Suprapubic skin (tissue), 4 donors: ENCODE measurements at regions not wholly inside any gene's neighbourhood (a gene's known extent, or its start where the extent isn't known, plus 50 kb on each side); places are given as distances from the start of the nearest gene placed in this dataset.

ENCODE experiments used
- DNase-seq, 2 donors: peaks; one replicate each; pipeline ENCODE4 v3.0.0-alpha.2; 2019; ENCODE audit warnings: low spot score in 2 of 2
- H3K27ac ChIP-seq: fragments of 200-600 bp; sonication (generic); one replicate; pipeline ENCODE4 v1.5.1; 2019
- H3K27me3 ChIP-seq: fragments of 200-600 bp; sonication (generic); one replicate; pipeline ENCODE4 v1.5.1; 2019
- H3K36me3 ChIP-seq: fragments of 200-600 bp; sonication (generic); one replicate; pipeline ENCODE4 v1.5.1; 2019
- H3K4me1 ChIP-seq: fragments of 200-600 bp; sonication (generic); one replicate; pipeline ENCODE4 v1.5.1; 2019
- H3K4me3 ChIP-seq: fragments of 200-600 bp; sonication (generic); one replicate; pipeline ENCODE4 v1.5.1; 2019; ENCODE audit warnings: mild to moderate bottlenecking
- H3K9me3 ChIP-seq: fragments of 200-600 bp; sonication (generic); one replicate; pipeline ENCODE4 v1.5.1; 2019
- EP300 ChIP-seq: sonication (generic); formaldehyde crosslinking; IDR thresholded peaks from one replicate; pipeline ENCODE4 v1.6.1; 2017; ENCODE audit warnings: antibody characterized with exemption
- POLR2A ChIP-seq, 2 donors: fragments of 450-650 bp; IDR thresholded peaks; one replicate each; pipeline ENCODE4 v1.6.1; 2017; ENCODE audit warnings: antibody characterized with exemption in 2 of 2, mild to moderate bottlenecking in 2 of 2, moderate library complexity in 2 of 2
- POLR2AphosphoS5 ChIP-seq, 3 donors: sonication (generic); formaldehyde crosslinking; IDR thresholded peaks; one replicate each; pipeline ENCODE4 v1.6.1; 2017; ENCODE audit warnings: antibody characterized with exemption in 3 of 3
- WGBS: methylation state at CpG from one replicate; pipeline ENCODE4 v1.1.5; 2018; 5-methylcytosine and 5-hydroxymethylcytosine counted together
- TF ChIP-seq, protein P1 (sequence below), 2 donors: fragments of 200-600 bp in 1 of 2; fragments of 450-650 bp in 1 of 2; sonication (generic) in 1 of 2; IDR thresholded peaks; one replicate each; pipeline ENCODE4 v1.5.1; 2016 to 2019; ENCODE audit warnings: antibody characterized with exemption in 2 of 2, mild to moderate bottlenecking in 1 of 2, moderate library complexity in 1 of 2

DNA sequence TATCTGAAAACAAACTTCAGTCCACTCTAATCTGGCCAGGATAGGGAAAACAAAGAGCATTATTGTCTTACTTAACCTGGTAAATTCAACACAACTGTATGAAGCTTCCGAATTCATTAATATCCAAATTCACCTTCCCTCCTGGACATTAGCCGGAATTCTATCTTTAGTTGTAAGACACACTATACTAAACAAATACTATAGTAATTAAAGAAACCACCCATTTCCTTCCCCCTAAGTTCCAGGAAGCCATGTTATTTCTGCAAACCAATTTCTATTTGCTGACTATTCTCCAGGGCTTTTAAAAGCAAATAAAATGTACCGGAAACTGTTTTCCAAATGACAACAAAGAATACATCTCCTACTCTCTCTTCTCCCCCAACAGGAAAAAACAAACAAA is 122.7 kb upstream of the MDM1 start:
- H3K27ac ChIP-seq, result no peak overlapping the region
- H3K4me1 ChIP-seq, result peaks cover 30% of the 10 kb centered on the region
- DNase-seq, result no peak
- H3K36me3 ChIP-seq, result no peaks in the 10 kb centered on the region
- no peak overlapping the region for H3K4me3 ChIP-seq
- no peaks in the 10 kb centered on the region for H3K9me3 ChIP-seq
- 82% methylated on average over 3 of the region's 3 CpGs for WGBS
- TF ChIP-seq EP300 (no peak), POLR2A (IDR thresholded peaks at IDR 0.05) (no peak), POLR2AphosphoS5 (IDR thresholded peaks at IDR 0.05) (no peak)
- TF ChIP-seq, protein P1, sequence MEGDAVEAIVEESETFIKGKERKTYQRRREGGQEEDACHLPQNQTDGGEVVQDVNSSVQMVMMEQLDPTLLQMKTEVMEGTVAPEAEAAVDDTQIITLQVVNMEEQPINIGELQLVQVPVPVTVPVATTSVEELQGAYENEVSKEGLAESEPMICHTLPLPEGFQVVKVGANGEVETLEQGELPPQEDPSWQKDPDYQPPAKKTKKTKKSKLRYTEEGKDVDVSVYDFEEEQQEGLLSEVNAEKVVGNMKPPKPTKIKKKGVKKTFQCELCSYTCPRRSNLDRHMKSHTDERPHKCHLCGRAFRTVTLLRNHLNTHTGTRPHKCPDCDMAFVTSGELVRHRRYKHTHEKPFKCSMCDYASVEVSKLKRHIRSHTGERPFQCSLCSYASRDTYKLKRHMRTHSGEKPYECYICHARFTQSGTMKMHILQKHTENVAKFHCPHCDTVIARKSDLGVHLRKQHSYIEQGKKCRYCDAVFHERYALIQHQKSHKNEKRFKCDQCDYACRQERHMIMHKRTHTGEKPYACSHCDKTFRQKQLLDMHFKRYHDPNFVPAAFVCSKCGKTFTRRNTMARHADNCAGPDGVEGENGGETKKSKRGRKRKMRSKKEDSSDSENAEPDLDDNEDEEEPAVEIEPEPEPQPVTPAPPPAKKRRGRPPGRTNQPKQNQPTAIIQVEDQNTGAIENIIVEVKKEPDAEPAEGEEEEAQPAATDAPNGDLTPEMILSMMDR (IDR thresholded peaks at IDR 0.05), result no peak
- no peaks in the 10 kb centered on the region for H3K27me3 ChIP-seq

DNA sequence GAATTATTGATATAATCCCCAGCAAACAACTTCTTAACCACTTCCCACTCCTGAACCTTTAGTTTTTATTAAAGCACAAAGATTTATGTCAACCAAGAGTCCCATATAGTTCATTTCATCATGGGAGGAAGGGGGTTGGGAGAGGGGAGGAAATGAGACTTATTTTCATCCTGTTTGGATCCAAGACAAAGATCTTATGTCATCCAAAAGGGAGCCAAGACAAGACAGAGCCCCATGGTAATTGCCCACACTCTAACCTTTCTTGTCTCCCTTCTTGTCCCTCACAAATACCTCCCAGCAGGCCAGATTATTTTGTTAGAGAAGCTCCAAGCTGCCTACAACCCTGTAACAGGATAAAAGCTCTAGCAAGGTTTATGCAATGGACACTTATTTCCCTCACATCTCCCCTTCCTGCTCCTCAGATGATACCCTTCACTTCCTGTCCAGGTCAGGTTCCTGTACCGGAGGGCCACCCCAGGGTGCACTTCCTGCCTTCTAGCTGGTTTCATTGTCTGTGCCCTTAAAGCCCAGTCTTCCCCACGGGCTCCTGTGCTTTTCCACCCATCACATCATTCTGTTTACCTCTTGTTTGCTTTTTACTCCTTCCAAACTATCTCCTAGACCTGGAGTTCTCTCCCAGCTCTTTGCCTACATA is 123.7 kb upstream of the MDM1 start:
- Histone ChIP-seq H3K9me3 (no peaks in the 10 kb centered on the region), H3K27me3 (no peaks in the 10 kb centered on the region), H3K4me1 (peaks cover 26% of the 10 kb centered on the region), H3K4me3 (no peak overlapping the region), H3K36me3 (no peaks in the 10 kb centered on the region), H3K27ac (no peak overlapping the region)
- DNase-seq, result no peak
- WGBS, result 63% methylated on average over 2 of the region's 2 CpGs
- TF ChIP-seq, protein P1 (IDR thresholded peaks at IDR 0.05), result no peak
- TF ChIP-seq EP300 (no peak), POLR2AphosphoS5 (IDR thresholded peaks at IDR 0.05) (no peak), POLR2A (IDR thresholded peaks at IDR 0.05) (no peak)

DNA sequence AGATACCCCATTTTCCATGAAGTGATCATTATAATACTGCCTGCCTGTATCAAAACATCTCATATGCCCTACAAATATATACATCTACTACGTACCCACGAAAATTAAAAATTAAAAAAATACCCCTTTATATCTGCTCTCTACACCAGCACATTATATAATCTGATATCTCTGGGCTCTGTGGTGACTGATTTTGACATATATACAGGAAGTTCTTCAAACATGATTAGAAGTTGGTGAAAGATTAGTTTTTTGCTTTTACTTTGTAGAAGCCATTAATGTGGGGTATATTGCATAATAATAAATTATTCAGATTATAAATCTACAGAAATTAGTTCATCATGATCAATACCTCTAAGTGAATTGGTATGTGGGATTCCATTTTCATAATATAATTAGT is 126.7 kb upstream of the MDM1 start:
- H3K9me3 ChIP-seq, result no peaks in the 10 kb centered on the region
- TF ChIP-seq EP300 (no peak), POLR2A (IDR thresholded peaks at IDR 0.05) (no peak), POLR2AphosphoS5 (IDR thresholded peaks at IDR 0.05) (no peak)
- TF ChIP-seq, protein P1 (IDR thresholded peaks at IDR 0.05), result no peak
- no peak for DNase-seq
- H3K4me3 ChIP-seq, result no peak overlapping the region
- no peaks in the 10 kb centered on the region for H3K27me3 ChIP-seq
- H3K36me3 ChIP-seq, result no peaks in the 10 kb centered on the region
- 88% methylated on average over 2 of the region's 2 CpGs for WGBS
- H3K4me1 ChIP-seq, result peaks cover 10% of the 10 kb centered on the region
- no peak overlapping the region for H3K27ac ChIP-seq

DNA sequence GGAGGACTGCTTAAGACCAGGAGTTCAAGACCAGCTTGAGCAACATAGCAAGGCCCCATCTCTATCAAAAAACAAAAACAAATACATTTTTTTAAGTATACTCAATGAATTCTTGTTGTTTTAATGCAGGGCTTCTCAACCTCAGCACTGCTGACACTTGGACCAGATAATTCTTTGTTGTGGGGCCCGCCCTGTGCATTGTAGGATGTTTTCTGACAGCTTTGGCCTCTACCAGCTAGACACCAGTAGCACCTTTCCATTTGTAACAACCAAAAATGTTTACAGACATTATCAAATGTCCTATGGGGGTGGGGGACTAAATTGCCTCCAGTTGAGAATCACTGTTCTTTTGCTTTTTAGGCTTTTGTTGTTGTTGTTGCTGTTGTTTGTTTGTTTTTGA is 128.1 kb upstream of the MDM1 start:
- 100% methylated on average over 1 of the region's 1 CpG for WGBS
- no peak overlapping the region for H3K4me3 ChIP-seq
- no peaks in the 10 kb centered on the region for H3K27me3 ChIP-seq
- H3K4me1 ChIP-seq, result peaks cover 7% of the 10 kb centered on the region
- TF ChIP-seq, protein P1 (IDR thresholded peaks at IDR 0.05), result no peak
- TF ChIP-seq POLR2AphosphoS5 (IDR thresholded peaks at IDR 0.05), result no peak
- TF ChIP-seq EP300, result no peak
- no peak for TF ChIP-seq POLR2A (IDR thresholded peaks at IDR 0.05)
- H3K27ac ChIP-seq, result no peak overlapping the region
- DNase-seq, result no peak
- no peaks in the 10 kb centered on the region for H3K36me3 ChIP-seq
- no peaks in the 10 kb centered on the region for H3K9me3 ChIP-seq

DNA sequence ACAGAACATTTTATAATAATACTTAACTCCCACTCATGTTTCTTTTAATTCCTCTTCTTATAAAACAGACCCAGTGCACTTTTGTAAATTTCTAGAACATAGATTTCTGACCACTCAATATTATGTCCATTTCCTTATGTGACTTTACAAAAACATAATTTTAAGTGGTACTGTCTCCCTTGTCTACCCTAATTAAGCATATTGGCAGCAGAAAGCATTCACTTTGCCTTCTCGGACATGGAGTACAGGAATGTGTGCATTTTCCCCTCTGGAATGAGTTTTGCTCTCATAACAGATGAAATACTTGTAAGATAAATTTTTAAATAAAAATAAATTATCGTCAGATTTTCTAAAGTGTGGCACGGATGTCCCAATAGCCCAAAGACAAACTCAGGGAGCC is 129.5 kb upstream of the MDM1 start:
- Histone ChIP-seq H3K27ac (no peak overlapping the region), H3K27me3 (no peaks in the 10 kb centered on the region), H3K4me3 (no peak overlapping the region), H3K36me3 (no peaks in the 10 kb centered on the region), H3K4me1 (no peaks in the 10 kb centered on the region), H3K9me3 (no peaks in the 10 kb centered on the region)
- WGBS, result 71% methylated on average over 3 of the region's 3 CpGs
- no peak for DNase-seq
- TF ChIP-seq POLR2AphosphoS5 (IDR thresholded peaks at IDR 0.05) (no peak), EP300 (no peak), POLR2A (IDR thresholded peaks at IDR 0.05) (no peak)
- TF ChIP-seq, protein P1 (IDR thresholded peaks at IDR 0.05), result no peak
